ENCODE measurements at regions not wholly inside any gene's neighbourhood (a gene's known extent, or its start where the extent isn't known, plus 50 kb on each side); places are given as distances from the start of the nearest gene placed in this dataset.

- no peak overlapping the region for H2AFZ ChIP-seq
- no peaks in the 10 kb centered on the region for H3K27me3 ChIP-seq (ENCODE audit: insufficient read depth)
- H3K9me3 Mint-ChIP-seq, result no peaks in the 10 kb centered on the region; the same call in 2 of the 3 replicates
- peaks cover 4% of the 10 kb centered on the region for H3K27me3 Mint-ChIP-seq (ENCODE audit: insufficient read depth, low read depth, poor library complexity)
- peaks cover 4% of the 10 kb centered on the region; the same call in 1 of the 2 replicates for H3K4me1 ChIP-seq (ENCODE audit: insufficient read depth)
- H3F3A ChIP-seq (replicated peaks; ENCODE audit: low read depth), result no peaks in the 10 kb centered on the region
- no peak overlapping the region for H3K4me3 Mint-ChIP-seq
- H3K4me1 Mint-ChIP-seq, result peaks cover 19% of the 10 kb centered on the region
- TF ChIP-seq EZH2phosphoT487 (IDR thresholded peaks at IDR 0.05; ENCODE audit: unreplicated experiment), result no peak
- TF ChIP-seq JUNB (IDR thresholded peaks at IDR 0.05; ENCODE audit: unreplicated experiment), result no peak
- no peak for TF ChIP-seq EZH2 (IDR thresholded peaks at IDR 0.05; ENCODE audit: low read depth, unreplicated experiment)
- no peak overlapping the region for H3K27ac Mint-ChIP-seq
- no peaks in the 10 kb centered on the region for H3K9me2 ChIP-seq (ENCODE audit: insufficient read depth)
- H3K36me3 Mint-ChIP-seq (ENCODE audit: low read depth), result no peaks in the 10 kb centered on the region
- H3K4me2 ChIP-seq, result no peak overlapping the region
- no peak overlapping the region for H3K27ac ChIP-seq (ENCODE audit: low read depth)
- H3K79me2 ChIP-seq (replicated peaks; ENCODE audit: insufficient read depth), result no peaks in the 10 kb centered on the region
- no peak overlapping the region for H3K4me3 ChIP-seq
- no peak for ATAC-seq
- DNase-seq (ENCODE audit: low spot score), result no peak
- no peaks in the 10 kb centered on the region for H4K20me1 ChIP-seq (replicated peaks; ENCODE audit: insufficient read depth)
- H3K36me3 ChIP-seq (ENCODE audit: insufficient read depth), result no peaks in the 10 kb centered on the region
Measured at GRCh38 chr5:160507221-160507721, 85.6 kb downstream of the PTTG1 start.

GRCh38 chr5:160508780-160509361 is 87.2 kb downstream of the PTTG1 start:
- Histone ChIP-seq H3K27ac (ENCODE audit: low read depth) (no peak overlapping the region), H3K27me3 (ENCODE audit: insufficient read depth) (no peaks in the 10 kb centered on the region), H3K4me2 (no peak overlapping the region), H3K79me2 (replicated peaks; ENCODE audit: insufficient read depth) (no peaks in the 10 kb centered on the region), H3K4me3 (no peak overlapping the region), H3K9me2 (ENCODE audit: insufficient read depth) (no peaks in the 10 kb centered on the region), H4K20me1 (replicated peaks; ENCODE audit: insufficient read depth) (no peaks in the 10 kb centered on the region), H3K4me1 (ENCODE audit: insufficient read depth) (peaks cover 4% of the 10 kb centered on the region; the same call in 1 of the 2 replicates), H3K36me3 (ENCODE audit: insufficient read depth) (no peaks in the 10 kb centered on the region), H3F3A (replicated peaks; ENCODE audit: low read depth) (no peaks in the 10 kb centered on the region), H2AFZ (no peak overlapping the region; the same call in 1 of the 2 replicates)
- Mint-ChIP-seq H3K27me3 (ENCODE audit: insufficient read depth, low read depth, poor library complexity) (peaks cover 4% of the 10 kb centered on the region), H3K9me3 (no peaks in the 10 kb centered on the region), H3K4me1 (peaks cover 19% of the 10 kb centered on the region), H3K27ac (no peak overlapping the region), H3K36me3 (ENCODE audit: low read depth) (no peaks in the 10 kb centered on the region), H3K4me3 (no peak overlapping the region)
- ATAC-seq (peak; percentile 90), DNase-seq (ENCODE audit: low spot score) (peak; percentile 89)
- TF ChIP-seq EZH2 (IDR thresholded peaks at IDR 0.05; ENCODE audit: low read depth, unreplicated experiment) (no peak), CTCF (conservative IDR thresholded peaks at IDR 0.05; ENCODE audit: low read depth in 2 of 2) (peak; percentile 96 to 97)

- H3K4me1 Mint-ChIP-seq, result peaks cover 13% of the 10 kb centered on the region
- no peak for TF ChIP-seq STAT1 (IDR thresholded peaks at IDR 0.05; ENCODE audit: unreplicated experiment)
- TF ChIP-seq CTCF (conservative IDR thresholded peaks at IDR 0.05; ENCODE audit: low read depth in 2 of 2), result no peak
- no peak for TF ChIP-seq EZH2phosphoT487 (IDR thresholded peaks at IDR 0.05; ENCODE audit: unreplicated experiment)
- TF ChIP-seq NANOG (IDR thresholded peaks at IDR 0.05; ENCODE audit: borderline replicate concordance), result no peak
- TF ChIP-seq REST (IDR thresholded peaks at IDR 0.05; ENCODE audit: unreplicated experiment), result no peak
- TF ChIP-seq JUNB (IDR thresholded peaks at IDR 0.05; ENCODE audit: unreplicated experiment), result no peak
Measured at GRCh38 chr5:160511280-160511929, 89.8 kb downstream of the PTTG1 start.

More at GRCh38 chr5:160511280-160511929, 89.8 kb downstream of the PTTG1 start:
- H3K4me1 ChIP-seq (ENCODE audit: insufficient read depth), result peaks cover 6% of the 10 kb centered on the region
- H3K4me3 ChIP-seq, result no peak overlapping the region
- no peaks in the 10 kb centered on the region for H3K9me2 ChIP-seq (ENCODE audit: insufficient read depth)
- no peaks in the 10 kb centered on the region for H3F3A ChIP-seq (replicated peaks; ENCODE audit: low read depth)
- no peaks in the 10 kb centered on the region for H3K9me3 Mint-ChIP-seq
- H3K36me3 Mint-ChIP-seq (ENCODE audit: low read depth), result no peaks in the 10 kb centered on the region
- H3K27ac ChIP-seq (ENCODE audit: low read depth), result no peak overlapping the region
- H3K79me2 ChIP-seq (replicated peaks; ENCODE audit: insufficient read depth), result no peaks in the 10 kb centered on the region
- no peak overlapping the region for H3K4me3 Mint-ChIP-seq
- no peaks in the 10 kb centered on the region for H3K36me3 ChIP-seq (ENCODE audit: insufficient read depth)
- peak overlapping the region; percentile 43; the same call in 1 of the 2 replicates for H2AFZ ChIP-seq
- no peak for ATAC-seq
- no peak overlapping the region for H3K27ac Mint-ChIP-seq
- H3K27me3 Mint-ChIP-seq (ENCODE audit: insufficient read depth, low read depth, poor library complexity), result peaks cover 2% of the 10 kb centered on the region
- no peak for DNase-seq (ENCODE audit: low spot score)
- no peak overlapping the region for H3K4me2 ChIP-seq
- no peaks in the 10 kb centered on the region for H4K20me1 ChIP-seq (replicated peaks; ENCODE audit: insufficient read depth)
- H3K27me3 ChIP-seq (ENCODE audit: insufficient read depth), result no peaks in the 10 kb centered on the region

Data from GM23338 (cell line).